Adrenal gland (tissue), 9 donors: ENCODE measurements at regions not wholly inside any gene's neighbourhood (a gene's known extent, or its start where the extent isn't known, plus 50 kb on each side); places are given as distances from the start of the nearest gene placed in this dataset.
A peak's percentile ranks its signal among the peaks of the same experiment; 100 is the strongest.

ENCODE experiments used
- DNase-seq, 7 donors: peaks; one replicate each; pipeline ENCODE4 v3.0.0-alpha.2; 2019 to 2020
- H3K27ac ChIP-seq, 5 donors: fragments of 200-600 bp; sonication (generic) in 4 of 5; 1 replicate in 3 of 5; 2 replicates in 2 of 5; pipeline versions ENCODE4 v1.5.1 to v1.8.0; 2016 to 2020; ENCODE audit warnings: mild to moderate bottlenecking in 1 of 5
- H3K27me3 ChIP-seq: fragments of 200-600 bp; 2 replicates; pipeline ENCODE4 v1.8.0; 2021
- H3K36me3 ChIP-seq, 2 donors: fragments of 200-600 bp; replicated peaks in 1 of 2; 1 replicate in 1 of 2; 2 replicates in 1 of 2; pipeline versions ENCODE4 v1.5.1 to v1.8.0; 2018 to 2022
- H3K4me1 ChIP-seq, 2 donors: fragments of 200-600 bp; replicated peaks in 1 of 2; 1 replicate in 1 of 2; 2 replicates in 1 of 2; pipeline versions ENCODE4 v1.5.1 to v1.8.0; 2018 to 2021
- H3K4me3 ChIP-seq, 4 donors: fragments of 200-600 bp; sonication (generic) in 3 of 4; one replicate each; pipeline ENCODE4 v1.5.1; 2016 to 2018
- H3K9me3 ChIP-seq, 3 donors: fragments of 200-600 bp; sonication (generic) in 1 of 3; replicated peaks in 1 of 3; 1 replicate in 2 of 3; 2 replicates in 1 of 3; pipeline versions ENCODE4 v1.5.1 to v1.8.0; 2016 to 2021
- CTCF ChIP-seq, 6 experiments: fragments of 450-650 bp in 4 of 6; fragments of 200-600 bp in 2 of 6; sonication (generic) in 1 of 6; IDR thresholded peaks; 1 replicate in 5 of 6; 2 replicates in 1 of 6; pipeline versions ENCODE4 v1.5.1 to v1.8.0; 2016 to 2021; ENCODE audit warnings: antibody characterized with exemption in 6 of 6, mild to moderate bottlenecking in 2 of 6, moderate library complexity in 1 of 6
- POLR2A ChIP-seq, 2 donors: fragments of 450-650 bp; IDR thresholded peaks; one replicate each; pipeline ENCODE4 v1.6.1; 2017; ENCODE audit warnings: antibody characterized with exemption in 2 of 2, mild to moderate bottlenecking in 2 of 2, moderate library complexity in 1 of 2
- WGBS, 4 donors: extraction: QIAGEN DNeasy Blood & Tissue Kit in 2 of 4; methylation state at CpG; one replicate each; pipeline versions ENCODE4 v1.1.5 to v1.1.7; 2013 to 2017; 5-methylcytosine and 5-hydroxymethylcytosine counted together
- intact Hi-C, 2 donors: fragments of 100-400 bp; cut with DNase I; formaldehyde crosslinking; loops; one replicate each; pipeline versions ENCODE4 v1.14.1 to v1.15.0; 2022 to 2023
- donor health status: healthy with polysubstance abuse.
- donor health status: Bipolar disorder and iron deficiency.
- donor health status: DM: yes; HTN: yes; CAD: no.
- donor health status: DM: no; HTN: no; CAD: no.
- donor health status: DM: no; HTN: no; CAD: no.

GRCh38 chr7:85757348-85757747 is 570.5 kb upstream of the SEMA3D start:
- Histone ChIP-seq H3K36me3 (no peaks in the 10 kb centered on the region), H3K4me1 (no peaks in the 10 kb centered on the region), H3K9me3 (no peaks in the 10 kb centered on the region), H3K4me3 (no peak overlapping the region), H3K27ac (no peak overlapping the region), H3K27me3 (no peaks in the 10 kb centered on the region)
- no peak for DNase-seq
- TF ChIP-seq CTCF (IDR thresholded peaks at IDR 0.05) (no peak), POLR2A (IDR thresholded peaks at IDR 0.05) (no peak)
- WGBS, 4 donors = 90 to 100% (median 92%) methylated on average over 1 of the region's 1 CpG
- intact Hi-C loops = no loop called here

GRCh38 chr7:85750454-85750949 is 563.6 kb upstream of the SEMA3D start:
- Histone ChIP-seq H3K27me3 (no peaks in the 10 kb centered on the region), H3K9me3 (no peaks in the 10 kb centered on the region), H3K4me3 (no peak overlapping the region), H3K36me3 (no peaks in the 10 kb centered on the region), H3K4me1 (no peaks in the 10 kb centered on the region), H3K27ac (no peak overlapping the region)
- TF ChIP-seq CTCF (IDR thresholded peaks at IDR 0.05) (peak; percentile 42 to 66 (median 52)), POLR2A (IDR thresholded peaks at IDR 0.05) (no peak)
- intact Hi-C loops = no loop called here
- 41 to 54% (median 48%) methylated on average over 13 to 14 of the region's 14 CpGs for WGBS, 4 donors
- peak; percentile 13 to 66 (median 48) for DNase-seq

- Histone ChIP-seq H3K27ac (no peak overlapping the region), H3K36me3 (no peaks in the 10 kb centered on the region), H3K4me3 (no peak overlapping the region), H3K4me1 (no peaks in the 10 kb centered on the region), H3K9me3 (no peaks in the 10 kb centered on the region), H3K27me3 (no peaks in the 10 kb centered on the region)
- intact Hi-C loops = no loop called here
- 70 to 76% (median 71%) methylated on average over 5 to 13 of the region's 13 CpGs for WGBS, 4 donors
- no peak for DNase-seq
- TF ChIP-seq POLR2A (IDR thresholded peaks at IDR 0.05) (no peak), CTCF (IDR thresholded peaks at IDR 0.05) (no peak)
Measured at GRCh38 chr7:85749696-85750453, 563.0 kb upstream of the SEMA3D start.

- no peak for DNase-seq
- no peak overlapping the region for H3K4me3 ChIP-seq
- H3K27ac ChIP-seq = no peak overlapping the region
- H3K9me3 ChIP-seq = no peaks in the 10 kb centered on the region
- intact Hi-C loops = no loop called here
- TF ChIP-seq POLR2A (IDR thresholded peaks at IDR 0.05) (no peak), CTCF (IDR thresholded peaks at IDR 0.05) (no peak)
- no peaks in the 10 kb centered on the region for H3K4me1 ChIP-seq
- H3K36me3 ChIP-seq = no peaks in the 10 kb centered on the region
- 85 to 93% (median 90%) methylated on average over 3 of the region's 3 CpGs for WGBS, 4 donors
- H3K27me3 ChIP-seq = no peaks in the 10 kb centered on the region
Measured at GRCh38 chr7:85748861-85749260, 562.0 kb upstream of the SEMA3D start.
